Keratinocyte (primary cell): ENCODE measurements at regions not wholly inside any gene's neighbourhood (a gene's known extent, or its start where the extent isn't known, plus 50 kb on each side); places are given as distances from the start of the nearest gene placed in this dataset.

Experiments
- DNase-seq: peaks from one replicate; pipeline ENCODE4 v3.0.0-alpha.2; 2011; ENCODE audit warnings: low read depth, missing footprints, low spot score
- FAIRE-seq: peaks from 2 replicates; lab custom pipeline; 2011; peaks lifted over from hg19 to GRCh38; lab: Jason Lieb, UNC
- H2AFZ ChIP-seq: 2 replicates; pipeline ENCODE4 v1.6.0; 2012; ENCODE audit warnings: low read length, control low read depth, inconsistent platforms; ENCODE audit not compliant: control insufficient read depth
- H3K27ac ChIP-seq: 2 replicates; pipeline ENCODE4 v1.5.1; 2011; ENCODE audit warnings: low read length; ENCODE audit not compliant: control insufficient read depth, insufficient read depth
- H3K27me3 ChIP-seq: 3 replicates; pipeline ENCODE4 v1.6.0; 2011; ENCODE audit warnings: low read length; ENCODE audit not compliant: control insufficient read depth, insufficient read depth; ENCODE audit errors: extremely low read depth
- H3K36me3 ChIP-seq, 2 experiments: 2 replicates in 1 of 2; 3 replicates in 1 of 2; pipeline ENCODE4 v1.5.1; 2011; ENCODE audit warnings: low read length in 2 of 2, mild to moderate bottlenecking in 1 of 2; ENCODE audit not compliant: control insufficient read depth in 2 of 2, insufficient read depth in 2 of 2; ENCODE audit errors: extremely low read depth in 1 of 2
- H3K4me1 ChIP-seq: 3 replicates; pipeline ENCODE4 v1.5.1; 2011; ENCODE audit warnings: low read length; ENCODE audit not compliant: control insufficient read depth, insufficient read depth; ENCODE audit errors: extremely low read depth
- H3K4me2 ChIP-seq: 3 replicates; pipeline ENCODE4 v1.6.0; 2011; ENCODE audit warnings: low read depth, low read length; ENCODE audit not compliant: control insufficient read depth, insufficient read depth; ENCODE audit errors: extremely low read depth
- H3K4me3 ChIP-seq, 3 experiments: fragments of 200-600 bp in 1 of 3; sonication (generic) in 1 of 3; 2 replicates in 2 of 3; 3 replicates in 1 of 3; pipeline ENCODE4 v1.5.1; 2011 to 2016; ENCODE audit warnings: low read length in 3 of 3, mild to moderate bottlenecking in 3 of 3, control low read depth in 2 of 3, inconsistent platforms in 1 of 3, low read depth in 1 of 3, mixed read lengths in 1 of 3, mixed run types in 1 of 3, moderate library complexity in 1 of 3; ENCODE audit not compliant: control insufficient read depth in 2 of 3, insufficient read depth in 2 of 3; ENCODE audit errors: extremely low read depth in 1 of 3
- H3K79me2 ChIP-seq: 2 replicates; pipeline ENCODE4 v1.6.0; 2012; ENCODE audit warnings: low read length; ENCODE audit not compliant: control insufficient read depth, insufficient read depth
- H3K9ac ChIP-seq: 3 replicates; pipeline ENCODE4 v1.6.0; 2011; ENCODE audit warnings: low read length; ENCODE audit not compliant: control insufficient read depth, insufficient read depth; ENCODE audit errors: extremely low read depth
- H3K9me1 ChIP-seq: 3 replicates; pipeline ENCODE4 v1.6.0; 2011; ENCODE audit warnings: low read length; ENCODE audit not compliant: control insufficient read depth, insufficient read depth; ENCODE audit errors: extremely low read depth
- H3K9me3 ChIP-seq: 2 replicates; pipeline ENCODE4 v1.5.1; 2012; ENCODE audit warnings: low read depth, low read length; ENCODE audit not compliant: control insufficient read depth
- H4K20me1 ChIP-seq: 3 replicates; pipeline ENCODE4 v1.6.0; 2011; ENCODE audit warnings: low read length; ENCODE audit not compliant: control insufficient read depth, insufficient read depth; ENCODE audit errors: extremely low read depth
- EZH2 ChIP-seq: IDR thresholded peaks from one replicate; pipeline ENCODE4 v1.6.1; 2012; ENCODE audit warnings: inconsistent platforms, mild to moderate bottlenecking, low read length, moderate library complexity
- dilution Hi-C: fragments of 300-500 bp; cut with MboI; formaldehyde crosslinking; loops from one replicate; pipeline ENCODE4 v1.7.0; 2020; ENCODE audit warnings: low sequenced_read_pairs; ENCODE audit not compliant: extremely low pct_ligation_motif_present
- TF ChIP-seq, protein P1 (sequence below), 3 experiments: IDR thresholded peaks in 1 of 3; conservative IDR thresholded peaks in 1 of 3; optimal IDR thresholded peaks in 1 of 3; 2 replicates in 2 of 3; 3 replicates in 1 of 3; pipeline versions ENCODE3 to v1.5.1; 2011; ENCODE audit warnings: low read length in 3 of 3, mild to moderate bottlenecking in 3 of 3, moderate library complexity in 2 of 3, control low read depth in 1 of 3, inconsistent platforms in 1 of 3; ENCODE audit not compliant: insufficient read depth in 2 of 3; ENCODE audit errors: extremely low read depth in 1 of 3

DNA sequence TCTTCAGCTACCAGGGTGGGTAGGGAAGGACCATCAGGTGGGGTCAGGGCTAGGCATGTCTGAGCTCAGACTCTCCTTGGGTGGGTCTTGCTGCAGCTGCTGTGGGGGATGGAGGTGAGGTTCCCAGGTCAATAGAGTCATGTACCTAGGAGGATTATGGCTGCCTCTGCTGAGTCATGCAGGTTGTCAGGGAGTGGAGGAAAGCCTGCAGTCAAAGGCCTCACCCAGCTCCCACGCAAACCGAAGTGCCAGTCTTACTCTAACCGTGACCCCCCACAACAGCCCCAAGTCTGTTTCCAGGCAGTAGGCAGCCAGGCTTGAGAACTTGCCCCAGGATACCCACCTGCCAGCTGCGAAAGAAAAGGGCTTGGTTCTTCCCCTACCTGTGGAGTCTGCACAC, 113.6 kb upstream of the GALNT5 start:
- dilution Hi-C loops = no loop called here
- H2AFZ ChIP-seq = no peak overlapping the region

DNA sequence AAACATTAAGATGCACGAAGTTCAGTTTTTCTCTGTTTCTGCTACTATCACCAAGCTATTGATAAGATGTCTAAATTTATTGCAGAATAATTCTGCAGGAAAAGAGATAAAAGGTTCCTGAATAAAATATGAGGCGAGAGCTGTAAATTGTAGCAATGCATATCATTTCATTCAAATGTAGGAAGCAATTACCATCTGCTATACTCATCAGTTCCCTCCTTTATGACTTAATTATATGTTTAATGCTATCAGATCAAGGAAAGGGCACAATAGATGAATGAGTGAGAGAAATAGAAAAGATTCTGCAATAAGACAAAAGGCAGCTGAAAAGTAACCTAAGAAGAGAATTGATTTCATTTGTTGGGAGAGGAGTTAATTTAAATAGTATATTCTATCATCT, 108.2 kb upstream of the GALNT5 start:
- no peaks in the 10 kb centered on the region for H3K27me3 ChIP-seq
- no peak for FAIRE-seq
- H3K4me1 ChIP-seq = no peaks in the 10 kb centered on the region
- no peaks in the 10 kb centered on the region for H4K20me1 ChIP-seq
- TF ChIP-seq EZH2 = no peak
- TF ChIP-seq, protein P1, sequence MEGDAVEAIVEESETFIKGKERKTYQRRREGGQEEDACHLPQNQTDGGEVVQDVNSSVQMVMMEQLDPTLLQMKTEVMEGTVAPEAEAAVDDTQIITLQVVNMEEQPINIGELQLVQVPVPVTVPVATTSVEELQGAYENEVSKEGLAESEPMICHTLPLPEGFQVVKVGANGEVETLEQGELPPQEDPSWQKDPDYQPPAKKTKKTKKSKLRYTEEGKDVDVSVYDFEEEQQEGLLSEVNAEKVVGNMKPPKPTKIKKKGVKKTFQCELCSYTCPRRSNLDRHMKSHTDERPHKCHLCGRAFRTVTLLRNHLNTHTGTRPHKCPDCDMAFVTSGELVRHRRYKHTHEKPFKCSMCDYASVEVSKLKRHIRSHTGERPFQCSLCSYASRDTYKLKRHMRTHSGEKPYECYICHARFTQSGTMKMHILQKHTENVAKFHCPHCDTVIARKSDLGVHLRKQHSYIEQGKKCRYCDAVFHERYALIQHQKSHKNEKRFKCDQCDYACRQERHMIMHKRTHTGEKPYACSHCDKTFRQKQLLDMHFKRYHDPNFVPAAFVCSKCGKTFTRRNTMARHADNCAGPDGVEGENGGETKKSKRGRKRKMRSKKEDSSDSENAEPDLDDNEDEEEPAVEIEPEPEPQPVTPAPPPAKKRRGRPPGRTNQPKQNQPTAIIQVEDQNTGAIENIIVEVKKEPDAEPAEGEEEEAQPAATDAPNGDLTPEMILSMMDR (optimal IDR thresholded peaks at IDR 0.05 in 1 of 3, IDR thresholded peaks at IDR 0.05 in 1 of 3, conservative IDR thresholded peaks at IDR 0.05 in 1 of 3; ENCODE audit: extremely low read depth in 1 of 3, insufficient read depth in 2 of 3, low read length in 3 of 3) = no peak
- H3K79me2 ChIP-seq = no peaks in the 10 kb centered on the region
- H3K27ac ChIP-seq = no peak overlapping the region
- H3K4me2 ChIP-seq = no peak overlapping the region
- no peaks in the 10 kb centered on the region for H3K9me3 ChIP-seq
- no peak overlapping the region for H3K9ac ChIP-seq
- H2AFZ ChIP-seq = no peak overlapping the region
- no peak for DNase-seq
- no peak overlapping the region for H3K4me3 ChIP-seq
- H3K36me3 ChIP-seq = no peaks in the 10 kb centered on the region
- dilution Hi-C loops = no loop called here
- no peaks in the 10 kb centered on the region for H3K9me1 ChIP-seq

More for the DNA sequence above, 113.6 kb upstream of the GALNT5 start:
- H4K20me1 ChIP-seq = no peaks in the 10 kb centered on the region
- H3K9me1 ChIP-seq = no peaks in the 10 kb centered on the region
- H3K36me3 ChIP-seq = no peaks in the 10 kb centered on the region
- H3K9me3 ChIP-seq = no peaks in the 10 kb centered on the region
- H3K27me3 ChIP-seq = no peaks in the 10 kb centered on the region
- no peaks in the 10 kb centered on the region for H3K79me2 ChIP-seq
- H3K27ac ChIP-seq = no peak overlapping the region
- H3K4me2 ChIP-seq = no peak overlapping the region
- no peak for DNase-seq
- TF ChIP-seq, protein P1 (optimal IDR thresholded peaks at IDR 0.05 in 1 of 3, IDR thresholded peaks at IDR 0.05 in 1 of 3, conservative IDR thresholded peaks at IDR 0.05 in 1 of 3; ENCODE audit: extremely low read depth in 1 of 3, insufficient read depth in 2 of 3, low read length in 3 of 3) = no peak
- TF ChIP-seq EZH2 = no peak
- no peaks in the 10 kb centered on the region for H3K4me1 ChIP-seq
- no peak overlapping the region for H3K4me3 ChIP-seq
- FAIRE-seq = no peak
- H3K9ac ChIP-seq = no peak overlapping the region
